ENCODE measurements at regions not wholly inside any gene's neighbourhood (a gene's known extent, or its start where the extent isn't known, plus 50 kb on each side); places are given as distances from the start of the nearest gene placed in this dataset.

DNA sequence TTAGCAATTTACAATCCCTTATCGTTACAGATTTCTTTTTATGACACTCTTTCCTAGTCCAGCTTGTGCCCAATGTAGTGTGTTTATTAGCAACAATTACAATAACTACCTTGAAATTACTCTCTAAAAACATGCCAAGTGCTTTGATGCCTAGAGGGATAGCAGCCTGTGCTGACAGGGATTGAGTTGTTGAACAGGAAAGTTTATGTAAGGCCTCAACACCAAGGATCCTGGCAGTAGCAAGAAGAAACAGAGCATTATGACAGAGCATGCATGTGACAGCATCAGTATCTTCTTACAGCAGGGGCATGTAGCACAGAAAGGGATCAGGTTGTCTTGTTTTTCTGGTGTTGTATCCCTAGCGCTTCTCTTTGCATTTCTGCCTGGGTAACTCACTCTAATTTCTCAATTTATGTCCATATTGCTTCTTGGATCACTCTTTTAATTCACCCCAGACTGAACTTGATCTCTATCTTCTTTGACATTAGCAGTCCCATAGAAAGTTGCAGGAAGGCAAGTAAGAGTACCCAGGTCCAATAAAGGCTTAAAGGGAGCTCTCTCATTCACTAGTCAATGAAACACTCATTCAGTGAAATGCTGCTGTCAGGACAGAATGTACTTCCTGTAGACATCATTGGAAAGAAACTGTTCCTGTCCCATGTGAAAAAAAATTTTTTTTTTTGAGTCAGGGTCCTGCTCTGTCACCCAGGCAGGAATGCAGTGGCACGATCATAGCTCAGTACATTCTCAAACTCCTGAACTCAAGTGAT lies 220.0 kb upstream of the GRIP1 start:
- intact Hi-C loops (cut with DNase I) = no loop called here
- H3K27me3 ChIP-seq = no peaks in the 10 kb centered on the region
- DNase-seq = no peak
- H3K4me3 ChIP-seq = no peak overlapping the region
- TF ChIP-seq, protein P1, sequence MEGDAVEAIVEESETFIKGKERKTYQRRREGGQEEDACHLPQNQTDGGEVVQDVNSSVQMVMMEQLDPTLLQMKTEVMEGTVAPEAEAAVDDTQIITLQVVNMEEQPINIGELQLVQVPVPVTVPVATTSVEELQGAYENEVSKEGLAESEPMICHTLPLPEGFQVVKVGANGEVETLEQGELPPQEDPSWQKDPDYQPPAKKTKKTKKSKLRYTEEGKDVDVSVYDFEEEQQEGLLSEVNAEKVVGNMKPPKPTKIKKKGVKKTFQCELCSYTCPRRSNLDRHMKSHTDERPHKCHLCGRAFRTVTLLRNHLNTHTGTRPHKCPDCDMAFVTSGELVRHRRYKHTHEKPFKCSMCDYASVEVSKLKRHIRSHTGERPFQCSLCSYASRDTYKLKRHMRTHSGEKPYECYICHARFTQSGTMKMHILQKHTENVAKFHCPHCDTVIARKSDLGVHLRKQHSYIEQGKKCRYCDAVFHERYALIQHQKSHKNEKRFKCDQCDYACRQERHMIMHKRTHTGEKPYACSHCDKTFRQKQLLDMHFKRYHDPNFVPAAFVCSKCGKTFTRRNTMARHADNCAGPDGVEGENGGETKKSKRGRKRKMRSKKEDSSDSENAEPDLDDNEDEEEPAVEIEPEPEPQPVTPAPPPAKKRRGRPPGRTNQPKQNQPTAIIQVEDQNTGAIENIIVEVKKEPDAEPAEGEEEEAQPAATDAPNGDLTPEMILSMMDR (IDR thresholded peaks at IDR 0.05) = no peak
- no peak overlapping the region for H3K9ac ChIP-seq (ENCODE audit: low read depth in 2 of 2, low read length in 2 of 2)
- H3K36me3 ChIP-seq = no peaks in the 10 kb centered on the region
- H3K27ac ChIP-seq = no peak overlapping the region
- H3K4me1 ChIP-seq = no peaks in the 10 kb centered on the region
- no peaks in the 10 kb centered on the region for H3K9me3 ChIP-seq

DNA sequence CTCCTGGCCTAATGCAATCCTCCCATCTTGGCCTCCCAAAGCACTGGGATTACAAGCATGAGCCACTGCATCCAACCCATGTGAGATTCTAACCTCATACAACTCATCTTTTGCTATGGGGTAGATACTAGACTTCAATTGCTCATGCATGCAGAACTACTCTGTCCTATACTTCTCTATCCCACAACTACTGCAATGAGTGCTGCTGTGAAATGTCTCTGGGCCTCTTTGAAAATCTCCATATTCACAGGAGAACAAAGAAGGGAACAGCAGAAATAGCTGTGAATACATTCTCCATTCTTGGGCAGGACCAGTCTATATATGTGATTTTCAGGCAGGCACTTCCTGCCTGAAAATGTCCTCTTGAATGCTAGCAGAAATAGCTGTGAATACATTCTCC lies 220.7 kb upstream of the GRIP1 start:
- H3K36me3 ChIP-seq = no peaks in the 10 kb centered on the region
- no peak overlapping the region for H3K4me3 ChIP-seq
- H3K9me3 ChIP-seq = no peaks in the 10 kb centered on the region
- no peak overlapping the region for H3K27ac ChIP-seq
- H3K27me3 ChIP-seq = no peaks in the 10 kb centered on the region
- DNase-seq = no peak
- TF ChIP-seq, protein P1 (IDR thresholded peaks at IDR 0.05) = no peak
- no peaks in the 10 kb centered on the region for H3K4me1 ChIP-seq
- intact Hi-C loops (cut with DNase I) = no loop called here
- H3K9ac ChIP-seq (ENCODE audit: low read depth in 2 of 2, low read length in 2 of 2) = no peak overlapping the region

DNA sequence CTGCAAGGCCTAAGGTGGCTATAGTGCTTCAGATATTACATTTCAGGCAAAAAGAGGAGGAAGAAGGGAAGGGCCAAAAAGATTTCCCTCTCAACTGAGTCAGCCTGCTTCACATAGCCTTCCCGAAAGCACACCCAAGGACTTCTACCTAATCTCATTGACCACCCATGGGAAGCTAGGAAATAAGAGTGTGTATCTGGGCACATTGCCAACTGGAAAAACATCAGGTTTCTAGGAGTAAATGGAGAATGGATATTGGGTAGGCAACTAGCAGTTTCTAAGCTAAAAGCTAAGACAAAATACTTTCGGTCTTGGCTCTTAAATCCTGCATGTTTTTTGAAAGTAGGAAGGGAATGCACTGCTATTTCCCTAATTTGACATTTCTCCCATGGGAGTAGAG lies 221.7 kb upstream of the GRIP1 start:
- no peak overlapping the region for H3K9ac ChIP-seq (ENCODE audit: low read depth in 2 of 2, low read length in 2 of 2)
- no peak for DNase-seq
- H3K9me3 ChIP-seq = no peaks in the 10 kb centered on the region
- TF ChIP-seq, protein P1 (IDR thresholded peaks at IDR 0.05) = no peak
- H3K36me3 ChIP-seq = no peaks in the 10 kb centered on the region
- H3K4me3 ChIP-seq = no peak overlapping the region
- H3K4me1 ChIP-seq = no peaks in the 10 kb centered on the region
- no peaks in the 10 kb centered on the region for H3K27me3 ChIP-seq
- intact Hi-C loops (cut with DNase I) = no loop called here
- no peak overlapping the region for H3K27ac ChIP-seq

DNA sequence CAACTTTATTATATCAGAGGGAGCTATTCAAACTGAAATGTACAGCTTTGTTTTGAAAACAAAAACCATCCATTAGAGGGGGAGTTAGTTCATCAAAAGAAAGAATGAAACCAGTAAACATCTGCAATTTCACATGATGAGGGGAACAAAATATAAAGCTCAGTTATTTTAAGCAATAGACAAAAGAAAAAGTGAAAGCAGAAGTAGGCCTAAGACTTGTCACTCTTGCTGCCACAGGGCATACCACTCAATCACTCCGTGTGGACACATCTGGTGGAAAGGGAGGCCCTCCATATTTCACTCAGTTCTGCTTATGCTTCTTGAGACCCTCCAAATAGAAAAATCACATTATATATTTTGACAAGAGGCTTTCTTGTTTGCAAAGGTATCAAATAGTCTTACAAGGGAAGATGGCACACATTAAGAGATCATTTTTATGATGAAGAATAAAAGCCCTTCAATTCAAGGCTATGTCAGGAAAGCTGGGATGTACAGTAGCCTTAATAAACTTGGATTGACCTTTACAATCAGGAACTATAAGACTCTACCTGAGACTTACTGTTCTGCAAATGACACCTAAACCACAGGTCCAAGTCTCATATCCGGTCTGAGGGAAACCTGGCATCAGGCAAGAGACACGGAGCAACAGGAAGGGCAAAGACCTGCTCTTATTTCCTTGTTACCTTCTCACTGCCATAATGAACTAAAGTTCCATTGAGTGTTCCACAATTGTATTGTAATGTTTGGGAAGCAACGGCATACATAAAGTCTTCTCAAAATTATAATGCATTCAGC lies 222.5 kb upstream of the GRIP1 start:
- TF ChIP-seq, protein P1 (IDR thresholded peaks at IDR 0.05) = no peak
- intact Hi-C loops (cut with DNase I) = no loop called here
- no peak overlapping the region for H3K27ac ChIP-seq
- no peaks in the 10 kb centered on the region for H3K36me3 ChIP-seq
- H3K9me3 ChIP-seq = no peaks in the 10 kb centered on the region
- no peaks in the 10 kb centered on the region for H3K27me3 ChIP-seq
- H3K9ac ChIP-seq (ENCODE audit: low read depth in 2 of 2, low read length in 2 of 2) = no peak overlapping the region
- H3K4me1 ChIP-seq = no peaks in the 10 kb centered on the region
- DNase-seq = no peak
- no peak overlapping the region for H3K4me3 ChIP-seq

DNA sequence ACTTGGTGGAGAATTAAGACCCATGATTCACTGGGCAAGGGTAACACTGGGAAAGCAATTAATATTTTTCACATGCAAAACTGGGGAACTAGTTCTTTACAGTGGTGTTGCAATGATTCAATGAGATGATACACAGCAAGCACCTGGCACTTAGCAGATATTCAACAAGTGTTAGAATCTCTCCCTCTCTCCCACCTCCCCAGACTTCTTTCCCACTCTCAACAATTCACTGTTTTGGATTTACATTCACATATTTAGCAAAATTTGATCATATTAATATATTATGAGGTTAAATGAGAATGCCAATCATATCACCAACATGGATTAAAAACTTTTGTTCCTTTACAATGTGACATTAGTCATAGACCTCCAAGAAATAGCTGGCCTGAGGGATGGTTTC lies 223.1 kb upstream of the GRIP1 start:
- no peak overlapping the region for H3K9ac ChIP-seq (ENCODE audit: low read depth in 2 of 2, low read length in 2 of 2)

More for the DNA sequence above, 223.1 kb upstream of the GRIP1 start:
- no peaks in the 10 kb centered on the region for H3K4me1 ChIP-seq
- intact Hi-C loops (cut with DNase I) = no loop called here
- no peak overlapping the region for H3K27ac ChIP-seq
- no peaks in the 10 kb centered on the region for H3K9me3 ChIP-seq
- H3K27me3 ChIP-seq = no peaks in the 10 kb centered on the region
- no peak for DNase-seq
- no peak overlapping the region for H3K4me3 ChIP-seq
- TF ChIP-seq, protein P1 (IDR thresholded peaks at IDR 0.05) = no peak
- H3K36me3 ChIP-seq = no peaks in the 10 kb centered on the region
